ENCODE measurements at regions not wholly inside any gene's neighbourhood (a gene's known extent, or its start where the extent isn't known, plus 50 kb on each side); places are given as distances from the start of the nearest gene placed in this dataset.

DNA sequence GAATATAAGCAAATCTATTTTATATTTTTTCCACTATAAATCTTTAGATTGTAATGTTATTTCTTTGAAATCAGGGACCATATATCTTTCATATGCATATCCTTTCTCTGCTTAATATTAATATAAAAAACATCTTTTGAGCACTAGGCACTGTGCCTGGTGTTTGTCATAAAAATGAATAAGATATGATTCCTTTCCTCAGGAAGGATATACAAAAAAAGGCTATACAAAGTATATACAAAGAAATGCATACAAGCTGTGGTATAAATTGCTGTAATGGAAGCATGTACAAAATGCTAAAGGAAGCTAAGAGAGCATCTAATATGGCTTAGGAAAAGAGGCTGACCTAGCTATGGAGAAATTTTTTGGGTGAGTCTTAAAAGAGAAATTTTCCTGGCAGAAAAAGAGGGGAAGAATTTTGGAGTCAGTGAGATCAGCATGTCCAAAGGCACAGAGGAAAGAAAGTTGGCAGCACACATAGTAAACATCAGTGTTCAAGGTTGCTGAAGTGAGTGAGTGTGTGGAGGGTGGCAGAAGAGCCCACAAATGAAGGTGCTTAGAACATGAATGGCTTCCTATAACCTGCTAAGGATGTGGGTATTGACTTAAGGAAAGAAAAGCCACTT is 500.0 kb downstream of the SPRY1 start:
- H3K4me1 ChIP-seq (ENCODE audit: control insufficient read depth in 1 of 2, insufficient read depth in 2 of 2, low read length in 2 of 2), result peaks cover 7 to 11% of the 10 kb centered on the region in 2 donors
- no peak overlapping the region for H3K4me3 ChIP-seq (ENCODE audit: low read depth in 1 of 2, low read length in 2 of 2)
- no peaks in the 10 kb centered on the region for H3K36me3 ChIP-seq (ENCODE audit: control insufficient read depth in 1 of 2, insufficient read depth in 2 of 2, low read length in 2 of 2)
- no peak overlapping the region for H3K27ac ChIP-seq (ENCODE audit: low read length)
- no peaks in the 10 kb centered on the region for H3K9me3 ChIP-seq (ENCODE audit: control insufficient read depth in 1 of 2, low read length in 2 of 2)
- no peaks in the 10 kb centered on the region for H3K27me3 ChIP-seq (ENCODE audit: low read depth, low read length)

- no peak overlapping the region for H3K4me3 ChIP-seq (ENCODE audit: low read depth in 1 of 2, low read length in 2 of 2)
- H3K9me3 ChIP-seq (ENCODE audit: control insufficient read depth in 1 of 2, low read length in 2 of 2), result no peaks in the 10 kb centered on the region
- no peaks in the 10 kb centered on the region for H3K36me3 ChIP-seq (ENCODE audit: control insufficient read depth in 1 of 2, insufficient read depth in 2 of 2, low read length in 2 of 2)
- H3K4me1 ChIP-seq (ENCODE audit: control insufficient read depth in 1 of 2, insufficient read depth in 2 of 2, low read length in 2 of 2), result peaks cover 0 to 7% of the 10 kb centered on the region in 2 donors
- H3K27ac ChIP-seq (ENCODE audit: low read length), result no peak overlapping the region
- H3K27me3 ChIP-seq (ENCODE audit: low read depth, low read length), result no peaks in the 10 kb centered on the region
These were observed 502.5 kb downstream of the SPRY1 start for GRCh38 chr4:123898946-123899666.

DNA sequence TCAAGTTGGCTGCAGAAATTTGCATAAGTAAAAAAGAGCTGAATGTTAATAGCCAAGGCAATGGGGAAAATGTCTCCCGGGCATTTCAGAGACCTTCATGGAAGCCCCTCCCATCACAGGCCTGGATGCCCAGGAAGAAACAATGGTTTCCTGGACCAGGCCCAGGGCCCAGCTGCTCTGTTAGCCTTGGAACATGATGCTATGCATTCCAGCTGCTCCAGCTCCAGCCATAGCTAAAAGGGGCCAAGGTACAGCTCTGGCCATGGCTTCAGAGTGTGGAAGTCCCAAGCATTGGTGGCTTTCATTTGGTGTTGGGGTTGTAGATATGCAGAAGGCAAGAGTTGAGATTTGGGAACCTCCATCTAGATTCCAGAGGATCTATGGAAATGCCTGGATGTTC is 508.3 kb downstream of the SPRY1 start:
- Histone ChIP-seq H3K4me3 (ENCODE audit: low read depth in 1 of 2, low read length in 2 of 2) (no peak overlapping the region), H3K36me3 (ENCODE audit: control insufficient read depth in 1 of 2, insufficient read depth in 2 of 2, low read length in 2 of 2) (no peaks in the 10 kb centered on the region), H3K4me1 (ENCODE audit: control insufficient read depth in 1 of 2, insufficient read depth in 2 of 2, low read length in 2 of 2) (no peaks in the 10 kb centered on the region), H3K27ac (ENCODE audit: low read length) (no peak overlapping the region), H3K9me3 (ENCODE audit: control insufficient read depth in 1 of 2, low read length in 2 of 2) (no peaks in the 10 kb centered on the region), H3K27me3 (ENCODE audit: low read depth, low read length) (no peaks in the 10 kb centered on the region)

DNA sequence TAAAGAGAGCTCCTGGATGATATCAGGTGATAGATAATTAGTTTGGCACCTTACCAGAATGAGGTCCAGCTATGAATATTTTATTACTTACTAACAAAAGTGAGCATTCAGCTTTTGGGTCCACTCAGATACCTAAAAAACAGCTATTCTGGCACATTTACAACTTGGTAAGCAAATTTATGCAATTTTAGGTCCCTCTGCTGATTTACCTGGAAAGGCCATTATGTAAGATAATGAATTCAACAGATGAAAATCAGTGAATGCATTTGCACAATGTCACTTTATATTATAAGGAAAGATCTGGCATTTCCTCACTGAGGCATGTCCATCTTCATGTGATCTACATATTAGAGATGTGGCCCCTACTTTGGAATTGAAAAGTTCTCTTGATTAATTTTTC is 517.0 kb downstream of the SPRY1 start:
- Histone ChIP-seq H3K4me3 (ENCODE audit: low read depth in 1 of 2, low read length in 2 of 2) (no peak overlapping the region), H3K27me3 (ENCODE audit: low read depth, low read length) (no peaks in the 10 kb centered on the region), H3K4me1 (ENCODE audit: control insufficient read depth in 1 of 2, insufficient read depth in 2 of 2, low read length in 2 of 2) (no peaks in the 10 kb centered on the region), H3K9me3 (ENCODE audit: control insufficient read depth in 1 of 2, low read length in 2 of 2) (no peaks in the 10 kb centered on the region), H3K27ac (ENCODE audit: low read length) (no peak overlapping the region), H3K36me3 (ENCODE audit: control insufficient read depth in 1 of 2, insufficient read depth in 2 of 2, low read length in 2 of 2) (no peaks in the 10 kb centered on the region)

DNA sequence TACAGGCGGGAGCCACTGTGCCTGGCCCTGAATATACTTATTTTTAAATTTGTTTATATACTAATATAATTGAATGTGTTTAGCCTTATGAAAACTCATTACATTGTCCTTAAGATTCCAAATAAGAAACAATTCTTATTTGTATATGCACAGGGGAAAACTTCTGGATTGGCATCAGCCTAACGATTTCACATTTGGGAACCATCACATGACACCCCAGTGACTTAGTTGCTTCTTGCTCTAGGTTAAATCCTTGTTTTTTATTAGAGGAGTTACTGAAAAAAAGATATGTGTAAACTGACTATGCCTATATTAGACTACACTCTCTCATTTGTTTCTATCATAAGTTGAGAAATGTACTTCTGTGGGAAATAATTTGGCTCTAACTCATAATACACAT is 520.2 kb downstream of the SPRY1 start:
- no peaks in the 10 kb centered on the region for H3K9me3 ChIP-seq (ENCODE audit: control insufficient read depth in 1 of 2, low read length in 2 of 2)
- H3K27me3 ChIP-seq (ENCODE audit: low read depth, low read length), result no peaks in the 10 kb centered on the region

GRCh38 chr4:123919576-123920098 is 523.0 kb downstream of the SPRY1 start:
- Histone ChIP-seq H3K36me3 (ENCODE audit: control insufficient read depth in 1 of 2, insufficient read depth in 2 of 2, low read length in 2 of 2) (no peaks in the 10 kb centered on the region), H3K9me3 (ENCODE audit: control insufficient read depth in 1 of 2, low read length in 2 of 2) (no peaks in the 10 kb centered on the region), H3K4me1 (ENCODE audit: control insufficient read depth in 1 of 2, insufficient read depth in 2 of 2, low read length in 2 of 2) (no peaks in the 10 kb centered on the region), H3K4me3 (ENCODE audit: low read depth in 1 of 2, low read length in 2 of 2) (no peak overlapping the region), H3K27ac (ENCODE audit: low read length) (no peak overlapping the region), H3K27me3 (ENCODE audit: low read depth, low read length) (no peaks in the 10 kb centered on the region)

More for the DNA sequence above, 520.2 kb downstream of the SPRY1 start:
- no peaks in the 10 kb centered on the region for H3K4me1 ChIP-seq (ENCODE audit: control insufficient read depth in 1 of 2, insufficient read depth in 2 of 2, low read length in 2 of 2)
- no peak overlapping the region for H3K4me3 ChIP-seq (ENCODE audit: low read depth in 1 of 2, low read length in 2 of 2)
- H3K27ac ChIP-seq (ENCODE audit: low read length), result no peak overlapping the region
- H3K36me3 ChIP-seq (ENCODE audit: control insufficient read depth in 1 of 2, insufficient read depth in 2 of 2, low read length in 2 of 2), result no peaks in the 10 kb centered on the region

DNA sequence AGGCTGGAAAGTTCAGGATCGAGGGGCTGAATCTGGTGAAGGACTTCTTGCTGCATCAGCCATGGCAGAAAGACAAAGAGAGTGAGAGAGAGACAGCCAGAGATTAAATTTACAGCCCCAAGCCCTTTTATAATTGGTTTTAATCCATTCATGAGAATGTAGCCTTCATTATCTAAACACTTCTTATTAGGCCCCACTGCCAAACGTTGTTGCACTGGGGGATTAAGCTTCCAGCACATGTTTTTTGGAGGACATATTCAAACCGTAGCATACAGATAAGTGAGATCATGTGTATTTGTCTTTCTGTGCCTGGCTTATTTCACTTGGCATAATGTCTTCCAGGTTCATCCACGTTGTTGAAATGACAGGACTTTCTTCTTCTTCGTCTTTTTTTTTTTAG is 524.7 kb downstream of the SPRY1 start:
- no peaks in the 10 kb centered on the region for H3K27me3 ChIP-seq (ENCODE audit: low read depth, low read length)
- H3K27ac ChIP-seq (ENCODE audit: low read length), result no peak overlapping the region
- no peaks in the 10 kb centered on the region for H3K4me1 ChIP-seq (ENCODE audit: control insufficient read depth in 1 of 2, insufficient read depth in 2 of 2, low read length in 2 of 2)
- H3K9me3 ChIP-seq (ENCODE audit: control insufficient read depth in 1 of 2, low read length in 2 of 2), result no peaks in the 10 kb centered on the region
- H3K4me3 ChIP-seq (ENCODE audit: low read depth in 1 of 2, low read length in 2 of 2), result no peak overlapping the region
- no peaks in the 10 kb centered on the region for H3K36me3 ChIP-seq (ENCODE audit: control insufficient read depth in 1 of 2, insufficient read depth in 2 of 2, low read length in 2 of 2)

DNA sequence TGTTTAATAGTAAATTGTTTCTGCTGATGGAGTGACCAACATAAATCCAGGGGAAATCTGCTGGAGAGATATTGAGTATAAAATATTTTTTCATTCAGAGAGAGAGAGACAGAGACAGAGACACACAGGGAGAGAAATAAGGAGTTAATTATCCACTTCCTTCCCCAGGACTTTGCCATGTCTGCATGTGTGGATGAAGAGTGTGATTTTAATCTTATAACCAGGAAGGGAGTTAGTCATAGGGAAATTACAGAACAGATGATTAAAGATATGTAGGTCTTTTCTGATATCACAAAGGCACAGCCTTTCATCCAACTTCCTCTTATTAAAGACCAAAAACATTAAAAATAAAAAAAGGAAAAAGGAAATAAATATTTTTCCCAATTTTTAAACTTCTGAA is 526.3 kb downstream of the SPRY1 start:
- Histone ChIP-seq H3K4me3 (ENCODE audit: low read depth in 1 of 2, low read length in 2 of 2) (no peak overlapping the region), H3K36me3 (ENCODE audit: control insufficient read depth in 1 of 2, insufficient read depth in 2 of 2, low read length in 2 of 2) (no peaks in the 10 kb centered on the region), H3K4me1 (ENCODE audit: control insufficient read depth in 1 of 2, insufficient read depth in 2 of 2, low read length in 2 of 2) (no peaks in the 10 kb centered on the region), H3K27me3 (ENCODE audit: low read depth, low read length) (no peaks in the 10 kb centered on the region), H3K9me3 (ENCODE audit: control insufficient read depth in 1 of 2, low read length in 2 of 2) (no peaks in the 10 kb centered on the region), H3K27ac (ENCODE audit: low read length) (no peak overlapping the region)

- Histone ChIP-seq H3K9me3 (ENCODE audit: control insufficient read depth in 1 of 2, low read length in 2 of 2) (no peaks in the 10 kb centered on the region), H3K4me3 (ENCODE audit: low read depth in 1 of 2, low read length in 2 of 2) (no peak overlapping the region), H3K27ac (ENCODE audit: low read length) (no peak overlapping the region), H3K27me3 (ENCODE audit: low read depth, low read length) (no peaks in the 10 kb centered on the region), H3K4me1 (ENCODE audit: control insufficient read depth in 1 of 2, insufficient read depth in 2 of 2, low read length in 2 of 2) (no peaks in the 10 kb centered on the region), H3K36me3 (ENCODE audit: control insufficient read depth in 1 of 2, insufficient read depth in 2 of 2, low read length in 2 of 2) (no peaks in the 10 kb centered on the region)
These were observed 527.9 kb downstream of the SPRY1 start for GRCh38 chr4:123924536-123924935.

DNA sequence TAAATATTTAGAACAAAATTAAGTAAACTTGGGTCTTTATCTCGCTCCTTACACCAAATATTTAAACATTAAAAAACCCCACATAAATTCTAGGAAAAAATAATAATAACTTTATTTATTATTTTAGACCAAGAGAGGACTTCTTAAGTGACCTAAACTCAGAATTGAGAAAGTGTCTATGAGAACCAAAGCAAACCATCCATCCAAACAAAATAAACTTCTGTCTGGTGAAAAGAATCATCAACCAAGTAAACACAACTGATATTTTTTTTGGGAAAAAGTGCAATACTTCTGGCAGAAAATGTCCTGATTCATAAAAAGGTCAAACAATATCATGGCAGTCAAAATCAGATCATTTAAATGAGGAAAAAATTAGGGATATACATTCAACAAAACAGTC is 533.0 kb downstream of the SPRY1 start:
- Histone ChIP-seq H3K4me3 (ENCODE audit: low read depth in 1 of 2, low read length in 2 of 2) (no peak overlapping the region), H3K4me1 (ENCODE audit: control insufficient read depth in 1 of 2, insufficient read depth in 2 of 2, low read length in 2 of 2) (no peaks in the 10 kb centered on the region), H3K9me3 (ENCODE audit: control insufficient read depth in 1 of 2, low read length in 2 of 2) (no peaks in the 10 kb centered on the region), H3K27ac (ENCODE audit: low read length) (no peak overlapping the region), H3K27me3 (ENCODE audit: low read depth, low read length) (no peaks in the 10 kb centered on the region), H3K36me3 (ENCODE audit: control insufficient read depth in 1 of 2, insufficient read depth in 2 of 2, low read length in 2 of 2) (no peaks in the 10 kb centered on the region)

GRCh38 chr4:123930996-123931395 is 534.4 kb downstream of the SPRY1 start:
- H3K27ac ChIP-seq (ENCODE audit: low read length), result no peak overlapping the region
- H3K9me3 ChIP-seq (ENCODE audit: control insufficient read depth in 1 of 2, low read length in 2 of 2), result no peaks in the 10 kb centered on the region
- H3K36me3 ChIP-seq (ENCODE audit: control insufficient read depth in 1 of 2, insufficient read depth in 2 of 2, low read length in 2 of 2), result no peaks in the 10 kb centered on the region
- H3K4me3 ChIP-seq (ENCODE audit: low read depth in 1 of 2, low read length in 2 of 2), result no peak overlapping the region
- H3K27me3 ChIP-seq (ENCODE audit: low read depth, low read length), result no peaks in the 10 kb centered on the region
- no peaks in the 10 kb centered on the region for H3K4me1 ChIP-seq (ENCODE audit: control insufficient read depth in 1 of 2, insufficient read depth in 2 of 2, low read length in 2 of 2)
